AG04449 (cell line): ENCODE measurements at regions not wholly inside any gene's neighbourhood (a gene's known extent, or its start where the extent isn't known, plus 50 kb on each side); places are given as distances from the start of the nearest gene placed in this dataset.

Experiments used
- CTCF ChIA-PET: fragments of 350-600 bp; formaldehyde crosslinking; extraction: SDS; loops from one replicate; lab custom pipeline; 2021; ENCODE audit warnings: antibody characterized with exemption; lab: Yijun Ruan, JAX
- POLR2A ChIA-PET: fragments of 400-600, 350-600 bp; formaldehyde crosslinking; extraction: SDS; loops from one replicate; lab custom pipeline; 2020; ENCODE audit warnings: antibody characterized with exemption, inconsistent platforms; lab: Yijun Ruan, JAX
- DNase-seq: peaks from one replicate; pipeline ENCODE4 v3.0.0-alpha.2; 2010; ENCODE audit warnings: low read depth, low spot score
- H3K4me3 ChIP-seq: 2 replicates; pipeline ENCODE4 v1.5.1; 2011; ENCODE audit warnings: low read depth, mild to moderate bottlenecking, control low read depth, low read length
- TF ChIP-seq, protein P1 (sequence below): IDR thresholded peaks from one replicate; pipeline ENCODE4 v1.5.1; 2011; ENCODE audit warnings: mild to moderate bottlenecking, moderate library complexity, low read length, control low read depth, inconsistent platforms; ENCODE audit not compliant: insufficient read depth; ENCODE audit errors: missing control alignments

DNA sequence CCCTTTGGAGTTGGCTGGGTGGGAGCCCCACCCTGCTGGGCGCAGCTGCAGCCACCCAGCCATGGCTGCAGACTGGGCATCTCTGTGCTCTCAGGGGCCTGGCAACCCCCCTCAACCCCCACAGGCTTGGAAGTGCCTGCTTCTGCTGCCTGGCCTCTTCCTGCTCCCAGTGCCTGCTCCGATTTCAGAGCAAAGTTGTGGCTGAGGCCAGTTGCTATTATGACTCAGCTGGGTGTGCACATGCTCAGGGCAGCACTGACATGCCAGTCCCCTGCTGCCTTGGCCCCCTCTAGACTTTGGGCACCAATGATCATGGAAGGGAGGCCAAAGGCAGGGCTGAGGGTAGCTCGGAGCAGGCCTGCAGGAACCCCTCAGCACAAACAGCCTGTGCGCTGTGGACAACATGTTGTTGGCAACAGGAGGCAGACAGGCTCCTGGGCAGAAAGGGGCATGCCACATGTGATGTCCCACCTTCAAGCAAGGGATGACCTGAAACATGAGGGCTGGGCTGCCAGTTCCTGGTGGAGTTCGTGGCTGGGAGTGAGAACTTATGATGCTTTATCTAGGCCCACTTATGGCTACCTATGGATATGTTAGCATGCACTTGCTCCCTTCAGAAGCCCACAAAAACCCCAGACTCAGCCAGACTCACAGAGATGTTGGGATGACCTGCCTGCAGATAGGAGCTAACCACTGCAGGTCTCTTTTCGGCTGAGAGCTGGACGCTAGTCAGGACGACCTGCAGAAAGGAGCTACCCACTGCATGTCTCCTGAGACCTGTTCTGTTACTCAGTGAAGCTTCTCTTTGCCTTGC lies 96.4 kb upstream of the AMOTL1 start:
- CTCF ChIA-PET, result interaction anchor here (1.2 kb wide), 2 partner anchors 16 to 49 kb away, joined by 3 to 4 read pairs; no protein-coding TSS in a partner anchor

DNA sequence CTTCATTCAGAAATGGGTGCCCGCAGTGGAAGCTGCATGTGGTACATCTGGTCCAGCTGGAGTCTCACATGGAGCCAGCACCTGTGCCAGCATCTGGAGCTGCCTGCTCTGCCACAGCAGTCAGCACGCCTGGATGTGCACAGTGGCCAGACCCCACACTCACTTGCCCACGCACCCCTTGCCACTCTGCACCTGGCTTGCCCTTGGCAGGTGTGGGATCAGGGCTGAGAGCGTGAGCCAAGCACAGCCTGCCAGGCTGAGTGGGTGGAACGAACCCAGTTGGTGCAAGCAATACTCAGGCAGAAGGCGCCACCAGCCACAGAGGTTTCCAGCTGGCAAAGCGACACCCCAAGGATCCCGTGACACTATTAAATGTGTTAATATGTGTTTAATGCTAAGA lies 95.5 kb upstream of the AMOTL1 start:
- TF ChIP-seq, protein P1, sequence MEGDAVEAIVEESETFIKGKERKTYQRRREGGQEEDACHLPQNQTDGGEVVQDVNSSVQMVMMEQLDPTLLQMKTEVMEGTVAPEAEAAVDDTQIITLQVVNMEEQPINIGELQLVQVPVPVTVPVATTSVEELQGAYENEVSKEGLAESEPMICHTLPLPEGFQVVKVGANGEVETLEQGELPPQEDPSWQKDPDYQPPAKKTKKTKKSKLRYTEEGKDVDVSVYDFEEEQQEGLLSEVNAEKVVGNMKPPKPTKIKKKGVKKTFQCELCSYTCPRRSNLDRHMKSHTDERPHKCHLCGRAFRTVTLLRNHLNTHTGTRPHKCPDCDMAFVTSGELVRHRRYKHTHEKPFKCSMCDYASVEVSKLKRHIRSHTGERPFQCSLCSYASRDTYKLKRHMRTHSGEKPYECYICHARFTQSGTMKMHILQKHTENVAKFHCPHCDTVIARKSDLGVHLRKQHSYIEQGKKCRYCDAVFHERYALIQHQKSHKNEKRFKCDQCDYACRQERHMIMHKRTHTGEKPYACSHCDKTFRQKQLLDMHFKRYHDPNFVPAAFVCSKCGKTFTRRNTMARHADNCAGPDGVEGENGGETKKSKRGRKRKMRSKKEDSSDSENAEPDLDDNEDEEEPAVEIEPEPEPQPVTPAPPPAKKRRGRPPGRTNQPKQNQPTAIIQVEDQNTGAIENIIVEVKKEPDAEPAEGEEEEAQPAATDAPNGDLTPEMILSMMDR, result no peak
- POLR2A ChIA-PET, result no interaction called here

More for the DNA sequence above, 96.4 kb upstream of the AMOTL1 start:
- DNase-seq, result no peak
- TF ChIP-seq, protein P1, result no peak
- H3K4me3 ChIP-seq, result no peak overlapping the region
- POLR2A ChIA-PET, result no interaction called here

DNA sequence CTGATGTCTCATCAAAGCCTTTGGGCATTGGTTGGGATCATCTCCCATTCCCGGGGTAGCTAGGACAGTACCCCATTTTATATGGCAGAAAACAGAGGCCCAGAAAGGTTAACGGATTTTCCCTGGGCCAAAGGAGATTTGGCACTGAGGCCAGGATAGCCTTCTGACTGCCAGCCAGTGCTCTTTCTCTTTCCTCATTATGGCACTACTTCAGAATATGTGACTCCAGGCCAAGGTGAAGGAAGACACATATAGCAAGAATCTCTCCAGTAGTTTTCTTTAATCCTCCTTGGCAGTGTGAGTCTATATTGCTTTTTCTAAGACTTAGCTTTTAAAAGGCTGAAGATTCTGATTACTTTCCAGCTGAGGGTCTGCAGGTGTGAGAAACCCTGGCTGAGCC lies 94.8 kb upstream of the AMOTL1 start:
- DNase-seq, result no peak
- H3K4me3 ChIP-seq, result no peak overlapping the region
- POLR2A ChIA-PET, result no interaction called here
- TF ChIP-seq, protein P1, result no peak
- CTCF ChIA-PET, result interaction anchor here (1.1 kb wide), 1 partner anchor 11 kb away, joined by 3 read pairs; no protein-coding TSS in a partner anchor

More for the DNA sequence above, 95.5 kb upstream of the AMOTL1 start:
- DNase-seq, result no peak
- H3K4me3 ChIP-seq, result no peak overlapping the region
- CTCF ChIA-PET, result interaction anchor here (1.1 to 1.2 kb wide), 3 partner anchors 10 to 50 kb away, joined by 3 to 4 read pairs (median 3); no protein-coding TSS in a partner anchor

DNA sequence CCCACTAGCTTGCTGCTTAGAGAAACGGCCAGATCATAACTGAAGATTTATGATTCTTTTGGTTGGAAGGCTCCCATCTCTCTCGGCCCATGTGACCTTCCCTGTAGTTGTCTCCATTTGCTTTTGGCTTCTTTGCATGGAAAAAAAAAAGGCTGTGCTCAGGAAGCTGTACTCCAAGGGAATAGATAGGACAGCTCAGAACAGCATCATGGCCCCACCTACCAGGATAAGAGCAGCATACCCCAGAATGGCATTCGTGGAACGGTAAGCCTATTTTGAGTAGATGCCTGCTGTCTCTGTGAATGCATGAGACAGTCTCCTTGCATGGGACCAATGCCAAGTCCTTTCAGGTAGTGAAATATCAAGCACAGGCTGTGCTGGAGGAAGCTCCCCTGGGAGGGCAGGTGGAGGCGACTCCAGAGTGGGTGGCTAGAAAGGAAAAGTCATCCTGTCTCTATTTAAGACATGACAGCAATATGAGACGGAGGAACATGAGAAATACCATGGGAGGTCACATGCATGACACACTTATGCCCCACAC lies 94.1 kb upstream of the AMOTL1 start:
- DNase-seq, result no peak
- CTCF ChIA-PET, result no interaction called here
- H3K4me3 ChIP-seq, result no peak overlapping the region
- POLR2A ChIA-PET, result no interaction called here
- TF ChIP-seq, protein P1, result no peak

DNA sequence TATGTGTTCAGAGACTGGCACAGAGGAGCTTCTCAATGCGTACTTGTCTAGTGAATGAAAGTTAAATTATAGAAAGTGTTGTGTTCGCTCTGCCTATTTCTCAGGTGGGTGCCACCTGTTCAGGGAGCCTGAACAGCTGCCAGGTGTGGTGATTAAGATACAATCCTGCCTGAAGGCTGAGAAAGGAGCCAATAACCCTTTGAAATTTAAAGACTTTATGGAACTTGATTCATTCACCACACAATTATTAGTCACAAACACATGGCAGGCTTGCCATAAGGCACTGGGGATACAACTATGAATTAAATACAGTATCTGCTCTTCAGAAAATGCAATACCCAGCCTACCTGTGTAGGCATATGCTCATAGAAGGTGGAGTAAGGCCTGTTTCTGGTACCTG lies 92.9 kb upstream of the AMOTL1 start:
- H3K4me3 ChIP-seq, result no peak overlapping the region
- DNase-seq, result no peak
- ChIA-PET CTCF (no interaction called here), POLR2A (no interaction called here)
- TF ChIP-seq, protein P1, result no peak

DNA sequence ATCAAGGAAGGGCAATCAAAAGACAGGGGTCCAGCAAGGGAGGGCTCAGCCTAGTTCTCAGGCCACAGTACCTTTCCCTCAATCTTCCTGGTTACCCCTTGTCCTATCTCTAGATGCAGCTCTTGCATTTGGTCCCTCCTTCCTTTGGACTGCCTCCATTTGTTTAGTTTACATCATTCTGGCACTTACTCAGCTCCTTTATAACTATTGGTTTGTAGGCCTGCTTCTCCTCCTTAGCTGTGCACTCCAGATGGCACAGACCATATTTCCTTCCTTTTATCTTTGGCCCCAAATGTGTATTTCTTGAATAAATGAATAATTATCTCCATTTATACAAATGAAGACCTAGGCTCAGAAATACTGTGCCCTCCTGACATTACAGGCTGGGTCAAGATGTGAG lies 92.3 kb upstream of the AMOTL1 start:
- DNase-seq, result no peak
- ChIA-PET CTCF (interaction anchor here (1.8 kb wide), 1 partner anchor 20 kb away, joined by 3 read pairs; no protein-coding TSS in a partner anchor), POLR2A (no interaction called here)
- TF ChIP-seq, protein P1, result no peak
- no peak overlapping the region for H3K4me3 ChIP-seq
